ENCODE measurements at regions not wholly inside any gene's neighbourhood (a gene's known extent, or its start where the extent isn't known, plus 50 kb on each side); places are given as distances from the start of the nearest gene placed in this dataset.

DNA sequence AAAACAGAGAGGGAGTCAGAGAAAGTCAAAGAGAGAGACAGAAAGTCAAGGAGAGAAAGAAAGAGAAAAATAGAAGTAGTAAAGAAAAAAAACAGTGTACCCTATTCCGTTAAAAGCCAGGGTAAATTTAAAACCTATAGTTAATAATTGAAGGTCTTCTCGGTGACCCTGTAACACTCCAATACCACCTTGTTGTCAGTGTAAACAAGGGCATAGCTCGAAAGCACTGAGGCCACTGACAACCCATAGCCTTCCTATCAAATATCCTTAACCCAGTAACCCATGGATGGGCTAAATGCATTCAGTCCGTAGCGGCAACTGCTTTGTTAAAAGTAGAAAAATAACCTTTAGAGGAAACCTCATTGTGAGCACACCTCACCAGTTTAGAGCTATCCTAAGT, 100.4 kb downstream of the ZNF467 start:
- TF ChIP-seq, protein P1, sequence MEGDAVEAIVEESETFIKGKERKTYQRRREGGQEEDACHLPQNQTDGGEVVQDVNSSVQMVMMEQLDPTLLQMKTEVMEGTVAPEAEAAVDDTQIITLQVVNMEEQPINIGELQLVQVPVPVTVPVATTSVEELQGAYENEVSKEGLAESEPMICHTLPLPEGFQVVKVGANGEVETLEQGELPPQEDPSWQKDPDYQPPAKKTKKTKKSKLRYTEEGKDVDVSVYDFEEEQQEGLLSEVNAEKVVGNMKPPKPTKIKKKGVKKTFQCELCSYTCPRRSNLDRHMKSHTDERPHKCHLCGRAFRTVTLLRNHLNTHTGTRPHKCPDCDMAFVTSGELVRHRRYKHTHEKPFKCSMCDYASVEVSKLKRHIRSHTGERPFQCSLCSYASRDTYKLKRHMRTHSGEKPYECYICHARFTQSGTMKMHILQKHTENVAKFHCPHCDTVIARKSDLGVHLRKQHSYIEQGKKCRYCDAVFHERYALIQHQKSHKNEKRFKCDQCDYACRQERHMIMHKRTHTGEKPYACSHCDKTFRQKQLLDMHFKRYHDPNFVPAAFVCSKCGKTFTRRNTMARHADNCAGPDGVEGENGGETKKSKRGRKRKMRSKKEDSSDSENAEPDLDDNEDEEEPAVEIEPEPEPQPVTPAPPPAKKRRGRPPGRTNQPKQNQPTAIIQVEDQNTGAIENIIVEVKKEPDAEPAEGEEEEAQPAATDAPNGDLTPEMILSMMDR (IDR thresholded peaks at IDR 0.05 in 8 of 11, conservative IDR thresholded peaks at IDR 0.05 in 3 of 11) = no peak
- TF ChIP-seq POLR2A (IDR thresholded peaks at IDR 0.05) = no peak

Data from spleen (tissue), 7 donors.